NCI-H82 treated with DMSO at 0.1 percent for 48 hours (cell line): ENCODE measurements at regions not wholly inside any gene's neighbourhood (a gene's known extent, or its start where the extent isn't known, plus 50 kb on each side); places are given as distances from the start of the nearest gene placed in this dataset.
"Not testable (repeated sequence)": the region's sequence is repeated elsewhere in the genome, so short reads cannot be mapped to it uniquely, and the experiment has no call there.

ENCODE experiments used
- DNase-seq: peaks from one replicate; lab custom pipeline; 2025; ENCODE audit not compliant: unreplicated experiment; lab: John Stamatoyannopoulos, UW

DNA sequence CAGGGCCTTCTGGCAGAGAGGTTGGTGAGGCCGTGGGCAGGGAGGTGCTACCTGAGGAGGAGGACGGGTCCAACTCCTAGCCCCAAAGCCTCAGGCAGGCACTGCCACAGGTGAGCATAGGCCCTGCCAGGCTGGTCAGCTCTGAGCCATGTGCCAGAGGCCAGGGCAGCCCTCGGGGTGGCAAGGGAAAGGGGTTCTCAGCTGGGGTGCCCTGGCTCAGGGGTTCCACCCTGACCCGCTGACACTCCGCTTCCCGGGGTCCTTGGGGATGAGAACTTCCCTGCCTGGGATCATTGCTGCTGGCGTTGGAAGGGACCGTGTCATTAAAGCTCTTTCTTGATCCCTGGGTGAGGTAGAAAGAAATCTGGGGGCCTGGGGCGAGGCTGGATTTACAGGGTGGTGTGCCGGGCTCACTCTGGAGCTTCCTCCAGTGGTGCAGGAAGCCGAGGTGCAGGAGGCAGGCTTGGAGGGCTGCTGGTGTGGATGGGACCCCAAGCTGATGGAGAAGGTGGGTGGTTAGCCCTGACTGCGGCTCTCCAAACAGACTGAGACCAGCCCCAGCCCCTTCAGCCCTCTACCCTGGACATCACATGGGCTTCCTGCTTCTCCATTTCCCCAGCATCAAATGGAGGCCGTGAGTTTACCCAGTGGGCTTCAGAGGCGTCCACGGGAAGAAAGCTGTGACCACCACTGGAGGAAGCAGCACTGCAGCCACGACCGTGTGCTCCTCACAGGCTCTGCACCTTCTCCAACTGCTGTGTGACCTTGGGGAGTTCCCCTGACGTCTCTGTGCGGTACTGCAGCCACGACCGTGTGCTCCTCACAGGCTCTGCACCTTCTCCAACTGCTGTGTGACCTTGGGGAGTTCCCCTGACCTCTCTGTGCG lies 295.2 kb downstream of the NDUFA10 start:
- DNase-seq: no peak

DNA sequence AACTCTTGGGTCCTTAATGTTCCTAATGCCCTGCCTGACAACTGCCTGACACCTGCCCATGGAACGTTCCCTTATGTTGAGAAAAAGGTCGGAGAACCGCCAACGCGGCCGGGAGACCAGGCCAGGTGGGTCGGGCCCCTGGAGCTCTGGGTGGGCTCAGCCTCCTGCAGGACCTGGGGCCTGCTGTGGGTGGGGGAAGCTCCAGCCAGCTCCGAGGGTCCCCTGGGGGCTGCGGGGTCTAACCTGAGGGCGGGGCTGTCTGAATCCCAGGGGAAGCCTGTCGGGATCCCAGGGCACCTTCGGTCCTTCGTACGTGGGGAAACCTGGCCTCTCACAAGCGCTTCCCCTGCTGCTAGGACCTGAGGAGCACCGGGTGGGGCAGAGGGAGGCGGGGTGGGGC lies 296.0 kb downstream of the NDUFA10 start:
- DNase-seq: no peak

DNA sequence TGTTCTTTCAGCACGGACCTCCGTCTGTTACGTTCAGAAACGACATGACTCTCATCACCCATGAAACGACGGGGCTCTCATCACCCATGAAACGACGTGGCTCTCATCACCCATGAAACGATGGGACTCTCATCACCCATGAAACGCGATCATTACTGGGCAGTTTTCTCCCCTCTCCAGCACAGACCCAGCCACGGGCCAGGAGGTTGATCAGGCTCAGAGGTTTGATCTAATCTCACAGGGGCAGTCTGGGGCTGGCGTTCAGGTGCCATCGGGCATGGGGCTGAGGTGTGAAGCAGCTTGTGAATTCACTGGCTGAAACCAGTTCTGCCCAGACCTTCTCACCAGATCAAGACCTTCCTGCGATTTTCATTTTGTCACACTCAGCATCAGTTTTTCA lies 296.4 kb downstream of the NDUFA10 start:
- DNase-seq: no peak

DNA sequence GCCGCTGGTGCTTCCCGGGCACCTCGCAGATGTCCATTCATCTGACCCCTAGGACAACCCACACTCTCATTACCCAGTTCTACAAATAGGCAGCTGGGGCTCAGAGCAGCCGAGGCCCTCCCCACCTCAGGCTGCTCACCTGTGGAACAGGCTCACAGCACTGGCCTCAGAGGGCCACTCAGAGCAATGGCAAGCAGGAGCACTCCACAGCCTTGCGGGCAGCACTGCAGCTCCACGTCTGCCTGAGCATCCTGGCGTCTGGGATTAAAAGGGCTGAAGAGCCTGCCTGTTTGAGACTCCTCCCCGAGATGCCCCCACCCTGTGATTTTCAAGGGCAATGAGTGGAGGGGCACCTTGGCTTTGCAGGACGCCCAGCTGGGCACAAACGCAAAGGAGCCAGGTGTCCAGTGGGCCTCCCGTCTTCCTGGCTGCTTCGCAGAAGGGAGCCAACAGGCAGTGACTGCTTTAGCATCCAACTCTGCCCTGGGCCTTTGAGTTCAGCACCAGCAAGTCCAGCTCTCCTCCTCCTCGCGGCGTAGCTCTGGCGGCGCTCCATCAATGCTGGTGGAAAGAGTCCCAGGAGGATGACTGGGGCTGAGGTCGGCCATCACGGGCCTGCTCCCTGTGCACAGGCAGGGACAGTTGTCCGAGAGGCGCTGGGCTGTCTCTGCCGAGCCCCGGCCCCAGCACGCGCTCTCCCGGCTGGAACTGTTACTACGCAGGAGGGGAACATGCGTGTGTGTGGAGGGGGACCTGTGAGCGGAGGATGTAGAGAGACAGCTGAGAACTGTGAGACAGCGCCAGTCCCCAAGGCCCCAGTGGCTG lies 297.2 kb downstream of the NDUFA10 start:
- DNase-seq: no peak

DNA sequence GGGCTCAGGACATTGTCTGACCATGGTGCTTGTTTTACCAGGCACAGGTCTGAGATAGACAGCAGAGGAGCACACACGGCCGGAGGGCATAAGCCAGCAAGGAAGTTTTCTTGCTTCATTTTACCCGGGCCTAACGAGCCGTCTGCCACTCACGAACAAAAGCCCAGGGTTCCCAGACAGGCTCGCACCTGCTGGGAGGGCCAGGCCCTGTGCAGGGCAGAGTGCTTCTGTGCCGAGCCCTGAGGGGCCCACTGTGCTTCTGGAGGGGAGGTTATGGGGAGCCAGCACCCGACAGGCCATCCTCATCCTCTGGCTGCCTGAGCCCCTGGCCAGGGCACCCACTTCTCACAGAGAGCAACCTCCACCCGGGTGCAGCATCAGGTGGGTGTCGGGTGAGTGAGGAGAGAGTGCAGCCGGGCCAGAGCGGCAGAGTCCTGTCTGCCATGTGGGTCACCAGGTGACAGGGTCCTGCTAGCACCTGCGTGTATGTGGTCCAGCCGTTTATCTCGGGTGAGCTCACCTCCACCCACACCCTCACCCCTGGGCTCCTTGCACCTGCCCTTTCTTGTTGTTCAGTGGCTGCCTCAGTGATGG lies 297.9 kb downstream of the NDUFA10 start:
- DNase-seq: no peak

DNA sequence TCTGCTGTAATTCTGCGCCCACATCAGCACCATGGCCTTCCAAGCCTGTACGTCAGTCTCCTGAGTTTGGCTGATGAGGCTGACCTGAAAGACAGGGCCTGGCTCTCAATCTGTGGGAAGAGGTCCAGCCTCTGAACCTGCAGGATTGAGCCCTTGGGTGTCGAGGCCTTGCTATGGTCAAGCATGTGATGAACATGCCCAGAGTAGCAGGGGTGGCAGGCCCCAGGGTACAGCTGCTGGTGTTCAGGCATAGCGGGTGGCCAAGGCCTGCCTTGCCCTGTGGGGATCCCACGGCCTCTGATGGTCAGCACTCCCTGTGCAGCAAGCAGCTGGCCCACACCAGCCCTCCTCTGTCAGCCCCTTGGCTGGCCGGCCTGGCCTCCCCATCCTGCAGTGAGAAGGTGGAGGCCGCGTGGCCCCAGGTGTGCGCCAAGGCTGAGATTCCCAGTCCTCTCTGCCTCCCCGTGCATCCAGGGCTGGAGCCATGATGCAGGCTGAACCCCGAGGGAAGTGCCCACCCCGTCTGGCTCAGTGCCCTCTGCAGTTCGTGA lies 298.4 kb downstream of the NDUFA10 start:
- DNase-seq: no peak

DNA sequence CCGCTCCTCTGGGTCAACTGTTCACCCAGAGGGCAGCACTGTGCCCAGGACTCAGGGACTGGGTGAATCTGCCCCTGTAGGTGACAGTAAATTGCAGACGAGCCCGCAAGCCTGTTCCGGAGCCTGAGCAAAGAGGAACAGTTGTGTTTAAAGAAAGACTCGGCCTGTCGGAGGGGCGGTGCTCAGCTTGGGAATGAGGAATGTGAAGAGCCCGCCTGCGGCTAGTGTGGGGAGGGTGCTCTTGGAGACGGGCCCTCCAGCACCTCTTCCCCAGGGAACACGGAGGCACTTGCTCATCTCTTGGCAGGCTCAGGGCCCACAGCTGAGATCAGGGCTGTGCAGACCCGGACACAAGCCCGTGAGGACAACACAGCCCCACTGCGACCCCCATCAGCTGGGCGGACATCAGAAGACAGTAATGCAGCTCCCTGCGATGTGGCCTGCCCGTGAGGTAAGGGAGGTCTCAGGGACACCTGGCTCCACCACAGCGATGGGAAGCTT lies 299.0 kb downstream of the NDUFA10 start:
- DNase-seq: no peak

DNA sequence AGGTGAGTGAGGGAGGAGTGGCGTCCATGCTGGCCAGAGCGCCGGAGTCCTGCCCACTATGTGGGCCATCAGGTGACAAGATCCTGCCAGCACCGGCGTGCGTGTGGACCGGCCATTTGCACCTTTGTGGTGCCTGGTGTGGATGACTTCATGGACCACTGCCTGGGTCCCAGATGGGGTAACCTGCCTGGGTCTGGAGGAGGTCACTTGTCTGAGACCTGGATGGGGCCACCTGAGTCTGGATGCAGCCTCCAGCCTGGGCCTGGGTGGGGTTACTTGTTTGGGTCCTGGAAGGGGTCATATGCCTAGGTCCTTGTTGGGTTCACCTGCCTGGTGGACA lies 299.6 kb downstream of the NDUFA10 start:
- no peak for DNase-seq

DNA sequence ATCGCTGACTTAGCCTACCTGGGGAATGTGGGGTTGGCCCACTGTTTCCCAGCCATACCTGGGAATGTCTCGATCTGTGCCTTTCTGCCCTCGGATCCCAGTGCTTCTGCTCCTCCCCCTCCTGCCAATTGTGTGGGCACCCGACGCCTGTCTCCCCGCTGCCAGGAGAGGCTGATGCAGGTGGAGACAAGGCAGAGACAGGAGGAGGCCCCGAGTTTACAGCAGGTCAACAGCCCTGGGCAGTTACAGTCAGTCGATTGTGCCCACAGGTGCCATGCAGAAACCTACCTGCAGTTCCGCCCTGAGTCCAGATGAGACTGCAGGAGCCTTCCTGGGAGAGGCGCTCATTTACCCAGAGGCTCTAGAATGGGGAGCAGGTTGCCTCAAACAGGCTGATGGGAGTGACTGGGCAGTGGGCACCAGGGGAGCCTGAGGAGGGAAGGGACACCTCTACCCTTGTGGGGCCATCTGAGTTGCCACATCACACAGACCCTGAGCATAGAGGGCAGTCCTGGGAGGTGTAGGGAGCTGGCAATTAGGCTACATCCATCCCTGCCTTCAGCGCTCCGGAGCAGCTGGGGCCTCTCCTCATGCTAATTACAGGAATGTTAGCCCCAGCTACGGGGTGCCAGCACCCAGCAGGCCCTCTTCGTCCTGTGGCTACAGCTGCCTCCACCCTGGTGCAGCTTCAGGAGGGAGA lies 300.1 kb downstream of the NDUFA10 start:
- DNase-seq: no peak

DNA sequence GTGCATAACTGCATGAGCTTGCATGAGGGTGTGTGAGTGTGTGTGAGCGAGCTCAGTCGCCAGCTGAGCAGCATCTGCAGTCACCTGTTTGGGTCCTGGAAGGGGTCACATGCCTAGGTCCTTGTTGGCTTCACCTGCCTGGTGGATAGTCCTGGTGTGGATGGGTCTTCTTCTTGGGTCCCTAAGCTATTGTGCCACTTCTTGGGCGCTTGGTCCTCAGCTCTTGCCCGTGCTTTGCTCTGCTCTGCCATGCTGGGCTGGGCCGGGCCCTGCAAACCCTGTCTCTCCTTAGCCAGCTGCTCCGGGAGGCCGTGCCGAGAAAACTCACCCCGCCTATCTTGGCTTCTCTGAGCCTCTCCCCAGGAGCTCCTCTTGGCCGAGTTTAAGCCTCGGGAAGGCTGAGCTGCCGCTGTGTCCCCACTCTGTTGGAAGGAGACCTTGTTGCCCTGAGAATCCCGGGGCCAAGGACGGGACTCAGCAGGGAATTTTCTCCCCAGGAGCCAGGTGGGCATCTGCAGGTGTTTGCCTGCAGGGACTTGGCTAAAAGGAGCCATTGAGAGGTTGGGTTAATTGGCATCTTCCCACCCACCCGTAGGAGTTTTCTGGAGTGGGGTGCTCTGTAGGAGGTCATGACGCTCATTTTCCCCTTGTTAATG lies 300.8 kb downstream of the NDUFA10 start:
- no peak for DNase-seq

DNA sequence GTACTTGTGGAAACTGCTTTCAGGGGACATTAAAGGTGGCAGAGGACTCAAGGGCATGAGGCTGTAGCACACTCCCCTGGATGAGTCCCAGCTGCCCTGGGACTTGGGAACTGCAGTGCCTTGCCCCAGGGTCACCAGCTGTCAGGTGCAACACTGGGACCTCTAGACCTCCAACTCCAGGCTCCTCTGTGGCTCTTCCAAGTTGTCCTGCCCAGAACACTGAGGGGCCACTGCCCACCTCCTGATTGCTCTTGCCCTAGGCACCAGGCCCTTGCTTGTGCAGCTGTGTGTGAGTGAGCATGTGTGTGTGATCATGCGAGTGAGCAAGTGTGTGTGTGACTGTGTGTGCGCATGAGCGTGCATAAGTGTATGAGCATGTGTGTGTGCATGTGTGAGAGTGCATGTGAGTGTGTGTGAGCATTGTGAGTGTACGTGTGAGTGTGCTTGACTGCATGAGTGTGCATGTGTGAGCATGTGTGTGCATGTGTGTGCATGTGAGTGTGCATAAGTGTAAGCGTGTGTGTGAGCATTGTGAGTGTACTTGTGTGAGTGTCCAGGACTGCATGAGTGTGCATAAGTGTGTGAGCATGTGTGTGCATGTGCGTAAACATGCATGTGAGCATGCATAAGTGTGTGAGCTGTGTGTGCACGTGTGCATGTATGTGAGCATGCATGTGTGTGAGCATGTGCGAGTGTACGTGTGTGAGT lies 301.5 kb downstream of the NDUFA10 start:
- DNase-seq: no peak

DNA sequence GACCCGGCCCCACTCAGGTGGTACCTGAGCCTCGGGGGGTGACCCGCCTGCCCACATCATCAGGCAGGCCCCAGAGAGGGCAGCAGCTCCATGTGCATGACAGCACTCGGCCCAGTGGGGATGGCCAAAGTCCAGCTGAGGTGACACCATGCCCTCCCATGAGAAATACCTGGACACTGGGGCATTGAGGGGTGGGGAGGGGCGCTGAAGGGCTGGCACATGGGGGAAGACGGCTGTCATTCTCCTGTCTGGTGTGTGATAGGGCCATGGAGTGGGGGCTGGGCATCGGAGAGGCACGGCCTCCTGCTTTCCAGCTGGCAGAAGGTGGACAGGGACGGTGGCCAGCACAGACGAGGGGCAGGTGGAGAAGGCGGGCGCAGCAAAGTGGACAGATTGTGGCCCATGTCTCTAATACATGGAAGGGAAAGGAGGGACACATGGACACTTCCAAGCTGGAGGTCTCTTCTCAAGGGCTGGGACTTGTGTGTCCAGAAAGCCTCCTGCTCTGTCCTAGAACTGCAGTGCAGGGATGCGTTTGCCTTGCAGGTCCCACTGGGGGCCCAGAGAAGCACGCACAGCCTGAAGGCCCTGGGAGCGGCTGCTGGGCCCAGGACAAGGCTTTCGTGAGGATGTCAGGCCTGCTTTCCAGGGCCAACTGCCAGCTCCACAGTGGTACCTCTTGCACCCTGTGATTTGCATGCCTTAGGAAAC lies 302.2 kb downstream of the NDUFA10 start:
- DNase-seq: no peak

DNA sequence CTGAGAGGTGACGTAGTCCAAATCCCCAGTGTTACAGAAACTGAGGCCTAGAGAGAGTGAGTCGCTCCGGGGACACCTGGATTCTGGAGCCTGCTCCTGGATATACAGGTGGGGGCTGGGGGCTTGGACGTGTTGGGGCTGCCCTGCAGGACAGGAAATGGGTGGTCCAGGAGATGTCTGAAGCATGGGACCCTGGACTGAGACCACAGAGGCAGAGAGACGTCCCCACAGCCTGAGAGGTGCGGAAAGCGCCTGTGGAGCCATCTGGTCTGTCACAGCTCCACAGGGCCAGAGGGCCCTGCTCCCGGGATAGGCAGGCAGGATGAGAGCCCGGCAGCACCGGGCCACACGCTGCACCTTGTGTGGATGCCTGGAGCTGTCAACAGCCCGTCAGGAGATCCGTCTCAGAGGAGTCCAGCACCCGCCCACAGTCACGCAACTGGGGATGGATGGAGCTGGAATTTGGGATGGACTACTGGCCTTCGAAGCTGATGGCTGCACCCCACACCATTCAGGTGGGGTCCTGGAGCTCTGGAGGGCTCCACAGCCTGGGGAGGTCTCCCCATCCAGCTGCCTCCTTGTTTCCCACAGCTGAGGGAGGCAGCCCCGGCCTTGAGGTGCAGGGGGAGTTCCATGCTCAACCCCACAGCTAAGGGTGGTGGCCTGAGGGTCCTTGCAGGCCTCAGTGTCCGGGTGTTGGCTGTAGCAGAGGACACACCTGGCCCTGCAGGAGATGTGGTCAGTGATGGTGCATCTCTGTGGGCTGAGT lies 303.0 kb downstream of the NDUFA10 start:
- DNase-seq: no peak

DNA sequence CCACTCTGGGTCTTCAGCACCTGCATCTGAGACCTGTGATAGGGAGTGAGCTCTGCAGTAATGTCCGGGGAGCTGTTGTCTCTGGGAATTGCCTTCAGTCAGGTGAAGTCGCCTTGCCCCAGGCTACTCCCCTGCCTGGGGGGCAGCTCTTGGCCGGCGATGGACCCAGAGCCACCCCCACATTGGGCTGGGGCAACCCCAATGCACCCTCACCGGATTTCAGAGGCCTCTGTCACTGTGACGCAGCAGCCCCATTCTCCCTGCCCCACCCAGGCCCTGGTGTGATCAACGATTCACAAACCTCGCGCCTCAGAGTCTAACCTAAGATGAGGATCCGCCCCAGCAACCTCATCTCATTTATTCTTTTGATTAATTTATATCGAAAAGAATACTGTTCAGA lies 303.6 kb downstream of the NDUFA10 start:
- DNase-seq: no peak

DNA sequence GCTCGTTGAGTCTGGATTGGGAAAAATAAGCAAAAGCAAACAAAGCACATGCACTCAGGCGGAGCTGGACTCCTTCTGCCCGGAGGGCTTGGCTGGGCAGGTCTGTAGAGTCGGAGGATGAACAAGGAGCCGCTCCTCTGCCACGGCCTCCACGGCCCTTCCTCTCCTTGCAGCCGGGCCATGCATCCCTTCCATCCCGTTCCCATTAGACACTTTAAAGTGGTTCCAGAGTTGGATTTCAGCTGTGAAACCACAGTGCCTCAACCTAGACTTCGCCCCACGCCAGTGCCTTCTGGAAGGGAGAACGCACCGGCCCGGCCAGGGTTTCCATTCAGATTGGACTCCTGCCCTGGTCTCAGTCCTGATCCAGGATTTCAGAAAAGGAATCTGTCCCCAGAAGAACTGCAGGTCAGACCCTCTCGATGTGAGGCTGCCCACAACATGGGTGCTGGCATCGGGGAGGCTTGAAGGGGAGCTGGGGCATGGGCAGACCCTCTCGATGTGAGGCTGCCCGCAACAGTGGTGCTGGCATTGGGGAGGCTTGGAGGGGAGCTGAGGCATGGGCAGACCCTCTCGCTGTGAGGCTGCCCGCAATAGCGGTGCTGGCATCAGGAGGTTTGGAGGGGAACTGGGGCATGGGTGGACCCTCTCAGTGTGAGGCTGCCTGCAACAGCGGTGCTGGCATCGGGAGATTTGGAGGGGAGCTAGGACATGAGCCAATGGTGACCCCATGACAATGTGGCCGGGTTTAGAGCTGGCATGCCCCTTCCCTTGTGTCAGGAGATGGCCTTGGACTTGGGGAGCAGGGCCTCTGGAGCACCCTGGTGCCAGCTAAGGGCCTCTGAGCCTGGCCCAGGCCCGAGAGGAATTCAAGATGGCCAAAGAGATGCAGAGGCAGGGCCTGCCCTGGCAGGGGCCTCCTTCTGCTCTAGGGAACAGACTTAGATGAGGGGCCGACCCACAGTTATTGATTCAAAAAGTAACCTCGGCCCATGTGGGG lies 304.5 kb downstream of the NDUFA10 start:
- no peak for DNase-seq

DNA sequence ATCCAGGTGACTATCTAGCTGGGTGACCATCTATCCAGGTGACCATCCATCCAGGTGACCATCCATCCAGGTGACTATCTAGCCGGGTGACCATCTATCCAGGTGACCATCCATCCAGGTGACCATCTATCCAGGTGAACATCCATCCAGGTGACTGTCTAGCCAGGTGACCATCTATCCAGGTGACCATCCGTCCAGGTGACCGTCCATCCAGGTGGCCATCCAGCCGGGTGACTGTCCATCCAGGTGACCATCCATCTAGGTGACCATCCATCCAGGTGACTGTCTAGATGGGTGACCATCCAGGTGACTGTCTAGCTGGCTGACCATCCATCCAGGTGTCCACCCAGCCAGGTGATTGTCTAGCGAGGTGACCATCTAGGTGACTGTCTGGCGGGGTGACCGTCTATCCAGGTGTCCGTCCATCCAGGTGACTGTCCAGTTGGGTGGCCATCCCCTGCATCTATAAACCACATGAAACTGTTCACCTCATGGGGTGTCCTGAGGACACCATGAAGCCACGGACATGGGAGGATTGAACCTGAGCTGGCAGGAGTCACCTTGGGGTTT lies 305.3 kb downstream of the NDUFA10 start:
- no peak for DNase-seq

DNA sequence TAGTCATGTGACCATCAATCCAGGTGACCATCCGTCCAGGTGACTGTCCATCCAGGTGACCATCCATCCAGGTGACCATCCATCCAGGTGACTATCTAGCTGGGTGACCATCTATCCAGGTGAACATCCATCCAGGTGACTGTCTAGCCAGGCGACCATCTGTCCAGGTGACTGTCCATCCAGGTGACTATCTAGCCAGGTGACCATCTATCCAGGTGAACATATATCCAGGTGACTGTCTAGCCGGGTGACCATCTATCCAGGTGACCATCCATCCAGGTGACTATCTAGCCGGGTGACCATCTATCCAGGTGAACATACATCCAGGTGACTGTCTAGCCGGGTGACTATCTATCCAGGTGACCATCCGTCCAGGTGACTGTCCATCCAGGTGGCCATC lies 306.2 kb downstream of the NDUFA10 start:
- not testable (repeated sequence) for DNase-seq
